ENCODE measurements at regions not wholly inside any gene's neighbourhood (a gene's known extent, or its start where the extent isn't known, plus 50 kb on each side); places are given as distances from the start of the nearest gene placed in this dataset.
"Not testable (repeated sequence)": the region's sequence is repeated elsewhere in the genome, so short reads cannot be mapped to it uniquely, and the experiment has no call there.

DNA sequence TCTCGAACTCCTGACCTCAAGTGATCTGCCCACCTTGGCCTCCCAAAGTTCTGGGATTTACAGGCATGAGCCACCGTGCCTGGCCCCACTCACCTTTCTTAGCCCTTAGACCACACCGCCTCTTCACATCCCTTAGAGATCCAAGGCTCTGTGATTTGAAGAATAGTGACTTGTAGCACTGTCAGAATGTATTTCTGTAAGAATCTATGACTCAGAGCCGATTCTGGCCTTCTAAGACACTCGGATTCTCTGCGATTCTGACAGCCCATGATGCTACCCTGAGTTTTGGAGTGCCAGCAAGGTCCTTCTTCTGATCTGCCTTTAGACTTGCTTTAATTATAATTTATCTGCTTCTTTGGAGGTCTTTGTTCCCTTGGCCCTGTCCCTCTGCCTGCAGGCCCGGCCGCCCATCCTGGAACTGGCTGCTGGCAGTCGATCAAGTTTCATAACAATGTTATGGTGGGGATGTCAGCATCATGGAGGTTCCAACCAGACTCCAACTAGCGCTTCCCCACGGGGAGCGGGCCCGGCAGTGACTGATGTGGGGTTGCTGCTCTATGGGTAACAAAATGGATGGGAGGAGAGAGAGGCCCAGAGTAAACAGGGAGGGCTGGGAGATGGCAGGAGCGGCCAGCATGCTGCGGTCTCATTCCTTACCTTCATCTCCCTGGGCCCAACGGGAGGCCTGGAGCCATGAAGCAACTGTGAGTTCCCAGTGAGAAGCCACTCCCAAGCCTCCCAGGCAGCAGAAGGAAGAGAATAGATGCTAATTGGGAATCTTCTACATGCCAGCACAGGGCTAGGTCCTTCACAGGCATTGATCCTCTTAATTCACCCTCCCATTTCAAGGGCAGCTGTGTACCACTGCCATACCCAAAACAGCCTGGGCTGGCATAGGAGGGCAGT is 55.7 kb upstream of the RASD2 start:
- Histone ChIP-seq H3K9me3 (ENCODE audit: control insufficient read depth, low read length) (no peaks in the 10 kb centered on the region), H3K4me3 (ENCODE audit: low read length) (no peak overlapping the region), H3K4me1 (ENCODE audit: control insufficient read depth, insufficient read depth, low read length) (peaks cover 7% of the 10 kb centered on the region), H3K27ac (ENCODE audit: low read length) (no peak overlapping the region), H3K27me3 (ENCODE audit: control insufficient read depth, insufficient read depth) (no peaks in the 10 kb centered on the region)
- ATAC-seq (no peak), DNase-seq (no peak)
- 81% methylated on average over 16 of the region's 16 CpGs for WGBS
- intact Hi-C loops (cut with DNase I): no loop called here

DNA sequence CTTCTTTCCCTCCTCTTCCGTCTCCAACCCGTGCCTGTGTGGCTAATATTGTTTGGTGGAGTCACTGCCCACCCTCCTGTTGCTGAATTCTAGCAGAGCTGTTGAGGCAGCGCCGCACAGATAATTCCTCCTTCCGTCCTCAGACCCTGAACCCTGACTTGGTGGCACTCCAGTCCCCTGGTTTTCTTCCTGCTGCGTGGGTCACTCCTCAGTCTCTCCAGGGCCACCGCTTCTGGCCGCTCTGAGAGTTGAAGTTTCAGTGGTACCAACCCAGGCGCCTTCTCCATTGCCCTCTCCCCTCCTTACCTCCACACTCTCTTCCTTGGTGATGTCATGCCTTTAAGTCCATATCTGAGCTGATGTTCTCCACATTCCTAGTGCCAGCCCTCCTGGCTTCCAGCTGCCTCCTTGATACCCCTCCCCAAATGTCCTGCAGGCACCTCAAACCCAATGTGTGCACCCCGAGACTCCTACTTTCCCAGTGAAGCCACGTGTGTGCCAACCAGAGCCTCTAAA is 54.5 kb upstream of the RASD2 start:
- intact Hi-C loops (cut with DNase I): no loop called here
- 88% methylated on average over 11 of the region's 11 CpGs for WGBS

DNA sequence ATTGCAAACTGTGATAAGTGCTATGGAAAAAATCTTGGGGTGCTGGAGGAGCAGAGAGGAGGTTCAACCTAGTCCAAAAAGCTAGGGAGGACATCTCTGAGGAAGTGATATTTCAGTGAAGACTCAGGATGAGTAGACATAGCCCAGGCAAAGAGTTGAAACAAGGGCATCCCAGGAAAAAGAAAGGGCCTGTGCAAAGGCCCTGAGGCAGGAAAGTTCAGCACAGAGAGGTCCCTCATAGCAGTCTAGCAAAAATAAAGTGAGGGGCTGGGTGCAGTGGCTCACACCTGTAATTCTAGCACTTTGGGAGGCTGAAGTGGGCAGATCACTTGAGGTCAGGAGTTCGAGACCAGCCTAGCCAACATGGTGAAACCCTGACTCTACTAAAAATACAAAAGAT is 53.0 kb upstream of the RASD2 start:
- intact Hi-C loops (cut with DNase I); DNase-seq; H3K27ac ChIP-seq (ENCODE audit: low read length); ATAC-seq; H3K4me1 ChIP-seq (ENCODE audit: control insufficient read depth, insufficient read depth, low read length); H3K4me3 ChIP-seq (ENCODE audit: low read length); H3K9me3 ChIP-seq (ENCODE audit: control insufficient read depth, low read length); H3K27me3 ChIP-seq (ENCODE audit: control insufficient read depth, insufficient read depth): not testable (repeated sequence)
- WGBS: 97% methylated on average over 1 of the region's 1 CpG

More for the DNA sequence above, 54.5 kb upstream of the RASD2 start:
- H3K27ac ChIP-seq (ENCODE audit: low read length): no peak overlapping the region
- ATAC-seq: no peak
- DNase-seq: no peak
- H3K4me1 ChIP-seq (ENCODE audit: control insufficient read depth, insufficient read depth, low read length): no peaks in the 10 kb centered on the region
- no peaks in the 10 kb centered on the region for H3K9me3 ChIP-seq (ENCODE audit: control insufficient read depth, low read length)
- H3K27me3 ChIP-seq (ENCODE audit: control insufficient read depth, insufficient read depth): no peaks in the 10 kb centered on the region
- no peak overlapping the region for H3K4me3 ChIP-seq (ENCODE audit: low read length)

DNA sequence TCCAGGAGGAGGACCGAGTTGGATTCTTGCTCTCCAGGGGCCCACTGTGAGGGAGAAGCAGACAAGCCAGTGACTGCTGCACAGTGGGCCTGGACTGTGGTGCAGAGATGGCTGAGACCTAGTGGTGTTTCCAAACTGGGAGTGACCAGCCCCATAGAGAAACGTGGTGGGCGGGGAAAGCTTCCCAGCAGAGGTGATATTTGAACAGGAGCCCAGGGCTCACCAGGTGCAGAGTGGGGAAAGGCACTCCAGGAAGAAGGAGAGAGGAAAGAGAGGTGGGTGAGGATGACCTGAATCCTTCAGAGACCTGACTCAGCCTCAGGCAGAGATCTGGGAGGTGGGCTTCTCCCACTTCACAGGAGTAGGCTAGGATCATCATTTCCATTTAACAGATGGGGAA is 52.1 kb upstream of the RASD2 start:
- Histone ChIP-seq H3K4me3 (ENCODE audit: low read length) (no peak overlapping the region), H3K27ac (ENCODE audit: low read length) (no peak overlapping the region), H3K27me3 (ENCODE audit: control insufficient read depth, insufficient read depth) (no peaks in the 10 kb centered on the region), H3K4me1 (ENCODE audit: control insufficient read depth, insufficient read depth, low read length) (no peaks in the 10 kb centered on the region), H3K9me3 (ENCODE audit: control insufficient read depth, low read length) (no peaks in the 10 kb centered on the region)
- DNase-seq (no peak), ATAC-seq (no peak)
- 54% methylated on average over 3 of the region's 3 CpGs for WGBS
- intact Hi-C loops (cut with DNase I): no loop called here

DNA sequence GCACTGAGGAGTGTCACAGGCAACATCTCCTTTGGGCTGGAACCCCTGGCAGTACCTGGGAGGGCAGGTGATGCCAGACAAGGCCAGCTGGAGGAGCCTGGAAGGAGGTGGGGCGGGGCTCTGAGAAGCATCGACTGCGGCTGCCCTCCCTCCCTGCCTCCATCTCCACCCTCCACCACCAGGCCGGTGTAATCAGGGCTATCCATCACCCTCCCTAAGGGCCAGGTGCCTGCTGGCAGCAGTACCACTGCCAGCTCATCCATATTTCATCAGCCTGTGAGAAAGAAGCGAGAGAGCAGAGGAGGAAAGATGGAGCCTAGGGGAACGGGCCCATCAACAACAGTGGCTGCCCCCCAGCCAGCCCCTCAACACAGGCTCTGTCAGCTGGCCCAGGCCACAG is 51.4 kb upstream of the RASD2 start:
- ATAC-seq: no peak
- no peaks in the 10 kb centered on the region for H3K27me3 ChIP-seq (ENCODE audit: control insufficient read depth, insufficient read depth)
- intact Hi-C loops (cut with DNase I): no loop called here
- no peaks in the 10 kb centered on the region for H3K9me3 ChIP-seq (ENCODE audit: control insufficient read depth, low read length)
- H3K27ac ChIP-seq (ENCODE audit: low read length): no peak overlapping the region
- H3K4me1 ChIP-seq (ENCODE audit: control insufficient read depth, insufficient read depth, low read length): no peaks in the 10 kb centered on the region
- WGBS: 68% methylated on average over 6 of the region's 6 CpGs
- DNase-seq: no peak
- H3K4me3 ChIP-seq (ENCODE audit: low read length): no peak overlapping the region
